Naive thymus-derived CD4-positive, alpha-beta T cell (primary cell): ENCODE measurements at regions not wholly inside any gene's neighbourhood (a gene's known extent, or its start where the extent isn't known, plus 50 kb on each side); places are given as distances from the start of the nearest gene placed in this dataset.

Experiments used
- ATAC-seq: fragments of 150-1000 bp; cut with Tn5 transposase; 2 replicates; pipeline ENCODE4 v1.10.0; 2021; ENCODE audit warnings: mild to moderate bottlenecking, moderate library complexity
- CTCF ChIA-PET: fragments of 350-600 bp; sonication (Branson Sonifier 250); formaldehyde crosslinking; loops from one replicate; lab custom pipeline; 2021; ENCODE audit warnings: antibody characterized with exemption; lab: Charles Lee
- POLR2A ChIA-PET: fragments of 350-600 bp; sonication (Branson Sonifier 250); formaldehyde crosslinking; loops from one replicate; lab custom pipeline; 2021; ENCODE audit warnings: antibody characterized with exemption, inconsistent platforms; lab: Charles Lee
- DNase-seq, 9 donors: peaks; one replicate each; pipeline versions ENCODE4 v3.0.0 to v3.0.0-alpha.2; 2020 to 2022; ENCODE audit warnings: mixed read lengths in 1 of 9
- H3K27ac ChIP-seq: one replicate; pipeline ENCODE4 v1.7.0; 2013; ENCODE audit warnings: mild to moderate bottlenecking, low read depth, low read length, moderate library complexity
- H3K27me3 ChIP-seq, 2 donors: one replicate each; pipeline ENCODE4 v1.7.0; 2013; ENCODE audit warnings: low read length in 2 of 2, mild to moderate bottlenecking in 2 of 2, moderate library complexity in 2 of 2; ENCODE audit not compliant: control insufficient read depth in 2 of 2, insufficient read depth in 2 of 2
- H3K36me3 ChIP-seq, 3 experiments: 1 replicate in 2 of 3; 2 replicates in 1 of 3; pipeline ENCODE4 v1.7.0; 2013; ENCODE audit warnings: low read length in 3 of 3, mild to moderate bottlenecking in 3 of 3, moderate library complexity in 1 of 3; ENCODE audit not compliant: insufficient read depth in 3 of 3, control insufficient read depth in 2 of 3
- H3K4me1 ChIP-seq, 2 donors: one replicate each; pipeline ENCODE4 v1.7.0; 2013; ENCODE audit warnings: low read length in 2 of 2, mild to moderate bottlenecking in 2 of 2, moderate library complexity in 1 of 2; ENCODE audit not compliant: control insufficient read depth in 2 of 2, insufficient read depth in 2 of 2
- H3K4me3 ChIP-seq: 2 replicates; pipeline ENCODE4 v1.7.0; 2013; ENCODE audit warnings: mild to moderate bottlenecking, low read length
- H3K9me3 ChIP-seq, 3 experiments: 1 replicate in 2 of 3; 2 replicates in 1 of 3; pipeline ENCODE4 v1.7.0; 2013; ENCODE audit warnings: low read length in 3 of 3; ENCODE audit not compliant: control insufficient read depth in 2 of 3
- H3K27ac Mint-ChIP-seq, 9 donors: one replicate each; pipeline ENCODE4 v1.8.0; 2020 to 2022; ENCODE audit warnings: mixed read lengths in 9 of 9, mild to moderate bottlenecking in 8 of 9, moderate library complexity in 5 of 9, inconsistent platforms in 2 of 9
- H3K27me3 Mint-ChIP-seq, 5 donors: one replicate each; pipeline ENCODE4 v1.8.0; 2021 to 2022; ENCODE audit warnings: mixed read lengths in 5 of 5, mild to moderate bottlenecking in 1 of 5
- H3K36me3 Mint-ChIP-seq, 5 donors: one replicate each; pipeline ENCODE4 v1.8.0; 2020 to 2022; ENCODE audit warnings: mixed read lengths in 5 of 5, mild to moderate bottlenecking in 3 of 5, inconsistent platforms in 1 of 5
- H3K4me1 Mint-ChIP-seq, 7 donors: one replicate each; pipeline ENCODE4 v1.8.0; 2020 to 2022; ENCODE audit warnings: mixed read lengths in 7 of 7, mild to moderate bottlenecking in 3 of 7, inconsistent platforms in 1 of 7
- H3K4me3 Mint-ChIP-seq, 10 donors: one replicate each; pipeline ENCODE4 v1.8.0; 2020 to 2022; ENCODE audit warnings: mild to moderate bottlenecking in 10 of 10, mixed read lengths in 10 of 10, moderate library complexity in 6 of 10, inconsistent platforms in 2 of 10
- H3K9me3 Mint-ChIP-seq, 11 donors: one replicate each; pipeline ENCODE4 v1.8.0; 2020 to 2022; ENCODE audit warnings: mixed read lengths in 11 of 11, mild to moderate bottlenecking in 4 of 11, inconsistent platforms in 1 of 11, moderate library complexity in 1 of 11
- intact Hi-C, 2 donors: fragments of 100-400 bp; cut with micrococcal nuclease; formaldehyde crosslinking; loops; one replicate each; pipeline ENCODE4 v1.15.1; 2023

DNA sequence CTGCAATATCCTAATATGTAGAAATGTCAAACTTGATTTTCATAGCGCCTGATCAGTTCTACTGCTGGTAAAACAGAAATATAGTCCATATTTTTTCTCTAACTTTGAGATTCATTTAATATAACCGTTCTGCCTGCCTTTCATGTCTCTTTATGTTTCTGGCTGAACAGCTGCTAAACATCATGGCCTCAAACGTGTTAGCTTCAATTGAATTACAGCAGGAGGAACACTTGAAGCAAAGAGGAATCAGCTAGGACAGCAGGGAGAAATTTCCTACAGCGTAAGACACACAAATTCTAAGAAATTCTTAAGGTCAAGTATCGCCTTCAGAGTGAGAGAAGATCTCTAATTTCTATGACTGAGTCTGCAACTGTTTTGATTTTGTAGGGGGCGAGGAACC, 433.2 kb downstream of the FBXO15 start:
- no peaks in the 10 kb centered on the region for H3K36me3 Mint-ChIP-seq
- no peak overlapping the region for H3K4me3 Mint-ChIP-seq
- H3K4me1 Mint-ChIP-seq: no peaks in the 10 kb centered on the region
- Histone ChIP-seq H3K27ac (no peak overlapping the region), H3K4me1 (no peaks in the 10 kb centered on the region), H3K9me3 (no peaks in the 10 kb centered on the region), H3K4me3 (no peak overlapping the region), H3K36me3 (no peaks in the 10 kb centered on the region), H3K27me3 (no peaks in the 10 kb centered on the region)
- intact Hi-C loops: no loop called here
- ATAC-seq (no peak), DNase-seq (no peak)
- POLR2A ChIA-PET: no interaction called here
- no peak overlapping the region for H3K27ac Mint-ChIP-seq
- CTCF ChIA-PET: no interaction called here
- H3K27me3 Mint-ChIP-seq: peaks cover 0 to 5% (median 0%) of the 10 kb centered on the region in 5 donors
- peaks cover 0 to 12% (median 7%) of the 10 kb centered on the region in 11 donors for H3K9me3 Mint-ChIP-seq

DNA sequence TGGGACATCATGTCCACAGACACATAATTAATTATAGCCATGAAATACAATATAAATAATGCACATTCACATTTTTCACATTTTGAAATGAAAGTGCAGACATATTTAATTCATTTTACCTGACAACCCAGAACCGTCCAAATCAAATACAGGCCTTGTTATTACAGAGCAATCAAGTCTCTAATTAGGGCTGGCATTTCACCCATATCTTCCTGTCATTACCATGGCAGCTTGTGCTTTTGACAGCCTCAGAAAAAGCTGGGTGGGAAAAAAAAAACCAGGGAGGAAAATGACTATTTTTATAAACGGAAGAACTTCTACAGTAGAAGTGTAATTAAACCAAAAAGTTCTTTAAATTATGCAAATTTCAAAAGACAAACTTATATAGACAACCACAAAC, 436.4 kb downstream of the FBXO15 start:
- H3K27me3 Mint-ChIP-seq: peaks cover 0 to 5% (median 0%) of the 10 kb centered on the region in 5 donors
- H3K4me3 Mint-ChIP-seq: no peak overlapping the region
- intact Hi-C loops: no loop called here
- ATAC-seq (no peak), DNase-seq (no peak)
- no peaks in the 10 kb centered on the region for H3K36me3 Mint-ChIP-seq
- H3K9me3 ChIP-seq: no peaks in the 10 kb centered on the region
- H3K4me3 ChIP-seq: no peak overlapping the region
- no peak overlapping the region for H3K27ac ChIP-seq
- H3K9me3 Mint-ChIP-seq: peaks cover 0 to 13% (median 4%) of the 10 kb centered on the region in 11 donors
- H3K36me3 ChIP-seq: no peaks in the 10 kb centered on the region
- H3K27ac Mint-ChIP-seq: no peak overlapping the region
- no peaks in the 10 kb centered on the region for H3K4me1 ChIP-seq
- H3K4me1 Mint-ChIP-seq: no peaks in the 10 kb centered on the region
- CTCF ChIA-PET: no interaction called here
- H3K27me3 ChIP-seq: no peaks in the 10 kb centered on the region
- POLR2A ChIA-PET: no interaction called here

DNA sequence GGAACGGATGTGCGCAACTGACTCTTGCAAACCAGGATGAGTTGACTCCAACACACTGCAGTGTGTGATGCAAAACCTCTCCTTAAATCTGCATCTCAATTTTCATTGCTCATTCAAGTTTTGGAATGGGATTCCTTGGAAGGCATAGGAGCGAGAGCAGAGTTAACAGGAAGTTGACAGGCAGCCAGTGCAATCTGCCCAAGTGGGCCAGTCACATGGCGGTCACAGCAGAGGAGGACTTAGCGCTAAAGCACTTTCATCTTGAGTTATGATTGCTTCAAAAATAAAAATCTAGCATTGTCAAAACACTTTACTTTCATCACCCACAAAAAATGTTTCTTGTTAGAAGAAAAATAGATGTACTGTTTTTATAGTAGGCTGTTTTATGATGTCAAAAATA, 439.0 kb downstream of the FBXO15 start:
- ATAC-seq (no peak), DNase-seq (no peak)
- Mint-ChIP-seq H3K4me1 (no peaks in the 10 kb centered on the region), H3K4me3 (no peak overlapping the region), H3K27me3 (peaks cover 0 to 10% (median 0%) of the 10 kb centered on the region in 5 donors), H3K9me3 (peaks cover 0 to 20% (median 2%) of the 10 kb centered on the region in 11 donors), H3K27ac (no peak overlapping the region), H3K36me3 (peaks cover 0 to 4% (median 0%) of the 10 kb centered on the region in 5 donors)
- H3K27me3 ChIP-seq: no peaks in the 10 kb centered on the region
- CTCF ChIA-PET: no interaction called here
- H3K9me3 ChIP-seq: no peaks in the 10 kb centered on the region
- H3K36me3 ChIP-seq: no peaks in the 10 kb centered on the region
- no peak overlapping the region for H3K27ac ChIP-seq
- H3K4me1 ChIP-seq: no peaks in the 10 kb centered on the region
- H3K4me3 ChIP-seq: no peak overlapping the region
- intact Hi-C loops: no loop called here
- POLR2A ChIA-PET: no interaction called here

DNA sequence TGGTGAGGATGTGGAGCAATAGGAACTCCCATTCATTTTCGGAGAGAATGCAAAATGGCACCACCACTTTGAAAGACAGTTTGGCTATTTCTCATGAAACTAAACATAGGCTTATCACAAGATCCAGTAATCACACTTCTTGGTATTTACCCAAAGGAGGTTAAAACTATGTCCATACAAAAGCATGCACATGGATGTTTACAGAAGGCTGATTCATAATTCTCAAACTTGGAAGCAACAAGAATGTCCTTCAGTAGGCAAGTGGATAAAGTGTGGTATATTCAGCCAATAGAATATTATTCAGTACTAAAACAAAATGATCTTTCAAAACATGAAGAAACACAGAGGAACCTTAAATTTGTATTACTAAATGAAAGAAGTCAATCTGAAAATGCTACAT, 440.6 kb downstream of the FBXO15 start:
- CTCF ChIA-PET: no interaction called here
- no peak overlapping the region for H3K27ac Mint-ChIP-seq

DNA sequence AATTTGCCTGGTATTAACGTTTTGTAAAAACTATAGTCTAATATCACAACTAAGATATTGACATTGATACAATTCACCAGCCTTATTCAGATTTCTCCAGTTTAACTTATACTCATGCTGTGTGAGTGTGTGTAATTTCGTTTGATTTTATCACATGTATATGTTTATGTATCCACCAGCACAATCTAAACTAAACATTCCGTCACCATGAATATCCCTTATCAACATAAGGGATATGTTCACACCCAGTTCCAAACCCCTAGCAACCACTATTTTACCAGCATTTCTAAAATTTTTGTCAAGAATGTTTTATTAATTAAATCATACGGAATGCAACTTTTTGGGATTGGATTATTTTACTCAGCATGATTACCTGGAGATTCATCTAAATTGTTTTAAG, 450.3 kb downstream of the FBXO15 start:
- no peaks in the 10 kb centered on the region for H3K4me1 Mint-ChIP-seq
- POLR2A ChIA-PET: interaction anchor here (0.7 kb wide), 1 partner anchor 13 kb away, joined by 3 read pairs; no protein-coding TSS in a partner anchor
- no peak overlapping the region for H3K27ac ChIP-seq
- no peaks in the 10 kb centered on the region for H3K9me3 ChIP-seq
- H3K27me3 ChIP-seq: no peaks in the 10 kb centered on the region
- no peak overlapping the region for H3K4me3 Mint-ChIP-seq
- no peak for DNase-seq
- H3K27me3 Mint-ChIP-seq: no peaks in the 10 kb centered on the region
- CTCF ChIA-PET: no interaction called here
- H3K27ac Mint-ChIP-seq: no peak overlapping the region
- H3K9me3 Mint-ChIP-seq: peaks cover 0 to 7% (median 0%) of the 10 kb centered on the region in 11 donors
- H3K4me1 ChIP-seq: no peaks in the 10 kb centered on the region
- no peak for ATAC-seq
- H3K36me3 Mint-ChIP-seq: no peaks in the 10 kb centered on the region
- intact Hi-C loops: no loop called here
- H3K4me3 ChIP-seq: no peak overlapping the region
- H3K36me3 ChIP-seq: no peaks in the 10 kb centered on the region

More for the DNA sequence above, 440.6 kb downstream of the FBXO15 start:
- Histone ChIP-seq H3K4me1 (no peaks in the 10 kb centered on the region), H3K4me3 (no peak overlapping the region), H3K27ac (no peak overlapping the region), H3K27me3 (no peaks in the 10 kb centered on the region), H3K9me3 (no peaks in the 10 kb centered on the region), H3K36me3 (no peaks in the 10 kb centered on the region)
- no peak overlapping the region for H3K4me3 Mint-ChIP-seq
- intact Hi-C loops: no loop called here
- POLR2A ChIA-PET: no interaction called here
- ATAC-seq: no peak
- H3K36me3 Mint-ChIP-seq: peaks cover 0 to 4% (median 0%) of the 10 kb centered on the region in 5 donors
- DNase-seq: no peak
- H3K27me3 Mint-ChIP-seq: peaks cover 0 to 6% (median 0%) of the 10 kb centered on the region in 5 donors
- H3K4me1 Mint-ChIP-seq: no peaks in the 10 kb centered on the region
- H3K9me3 Mint-ChIP-seq: peaks cover 0 to 20% (median 0%) of the 10 kb centered on the region in 11 donors

DNA sequence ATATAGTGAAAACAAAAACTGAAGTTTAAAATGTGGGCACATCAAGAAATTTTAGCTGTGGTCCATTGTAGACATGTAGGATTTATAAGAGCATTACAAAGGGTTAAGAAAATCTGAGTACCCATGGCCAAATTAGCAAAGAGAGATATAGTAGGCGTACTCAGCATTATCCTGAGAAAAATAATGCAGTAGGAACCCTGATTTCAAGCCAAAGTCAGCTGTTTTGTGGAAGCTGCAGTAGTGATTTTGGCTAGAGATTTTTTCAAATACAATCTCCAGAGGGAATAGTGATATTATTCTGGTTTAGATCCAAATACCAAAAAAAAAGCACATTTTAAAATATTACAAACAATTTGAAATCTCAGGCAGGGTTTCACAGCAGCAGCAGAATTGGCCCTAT, 450.9 kb downstream of the FBXO15 start:
- ATAC-seq: no peak
- Mint-ChIP-seq H3K27me3 (no peaks in the 10 kb centered on the region), H3K9me3 (peaks cover 0 to 7% (median 0%) of the 10 kb centered on the region in 11 donors), H3K36me3 (no peaks in the 10 kb centered on the region), H3K4me3 (no peak overlapping the region), H3K4me1 (no peaks in the 10 kb centered on the region), H3K27ac (no peak overlapping the region)
- Histone ChIP-seq H3K27me3 (no peaks in the 10 kb centered on the region), H3K9me3 (no peaks in the 10 kb centered on the region), H3K36me3 (no peaks in the 10 kb centered on the region), H3K4me1 (no peaks in the 10 kb centered on the region), H3K27ac (no peak overlapping the region), H3K4me3 (no peak overlapping the region)
- POLR2A ChIA-PET: no interaction called here
- CTCF ChIA-PET: no interaction called here
- intact Hi-C loops: no loop called here
- DNase-seq: no peak

DNA sequence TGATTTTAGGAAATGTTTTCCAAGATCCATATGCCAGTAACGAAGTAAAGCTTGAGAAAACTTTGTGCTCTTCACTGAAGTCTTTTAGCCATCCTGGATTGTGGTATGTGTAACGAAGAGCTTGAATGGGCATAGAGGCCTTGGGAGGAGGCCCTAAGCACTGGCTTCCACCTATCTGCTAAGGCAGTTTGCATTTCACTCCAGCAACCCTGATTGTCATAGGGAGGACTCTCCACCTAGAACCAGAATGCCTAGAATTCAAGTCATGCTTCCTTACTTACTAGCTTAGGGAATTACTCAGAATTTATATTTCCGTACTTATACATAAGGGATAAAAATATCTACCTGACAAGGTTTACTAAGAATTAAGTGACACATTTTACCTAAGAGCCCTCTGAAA, 451.5 kb downstream of the FBXO15 start:
- H3K36me3 ChIP-seq: no peaks in the 10 kb centered on the region
- no peak overlapping the region for H3K27ac ChIP-seq
- DNase-seq: no peak
- H3K4me3 ChIP-seq: no peak overlapping the region
- H3K9me3 Mint-ChIP-seq: peaks cover 0 to 7% (median 0%) of the 10 kb centered on the region in 11 donors
- no peaks in the 10 kb centered on the region for H3K36me3 Mint-ChIP-seq
- H3K4me3 Mint-ChIP-seq: no peak overlapping the region
- intact Hi-C loops: no loop called here
- no peaks in the 10 kb centered on the region for H3K4me1 Mint-ChIP-seq
- ATAC-seq: no peak
- no peaks in the 10 kb centered on the region for H3K9me3 ChIP-seq
- ChIA-PET POLR2A (no interaction called here), CTCF (no interaction called here)
- H3K27me3 ChIP-seq: no peaks in the 10 kb centered on the region
- H3K27me3 Mint-ChIP-seq: no peaks in the 10 kb centered on the region
- H3K4me1 ChIP-seq: no peaks in the 10 kb centered on the region
- H3K27ac Mint-ChIP-seq: no peak overlapping the region
